K562 (cell line): ENCODE measurements at regions not wholly inside any gene's neighbourhood (a gene's known extent, or its start where the extent isn't known, plus 50 kb on each side); places are given as distances from the start of the nearest gene placed in this dataset.

Experiments
- ARID1B ChIP-seq: fragments of 450-650 bp; IDR thresholded peaks from 2 replicates; pipeline ENCODE4 v1.6.1; 2016; ENCODE audit warnings: antibody characterized with exemption, mild to moderate bottlenecking, inconsistent platforms
- ETV6 ChIP-seq, 3 experiments: fragments of 150-350 bp in 1 of 3; sonication (generic) in 1 of 3; formaldehyde crosslinking in 1 of 3; IDR thresholded peaks; 2 replicates each; pipeline versions ENCODE4 v1.6.1 to v1.8.0; 2014 to 2022; ENCODE audit warnings: borderline replicate concordance in 2 of 3, low read depth in 2 of 3, antibody characterized with exemption in 1 of 3, low read length in 1 of 3, mild to moderate bottlenecking in 1 of 3, missing genetic modification reagents in 1 of 3
- POLR2A ChIP-seq: fragments of 450-650 bp; conservative IDR thresholded peaks from 2 replicates; pipeline ENCODE4 v1.6.1; 2016
- SOX6 ChIP-seq: fragments of 450-650 bp; IDR thresholded peaks from 2 replicates; pipeline ENCODE4 v1.6.1; 2014; ENCODE audit warnings: mild to moderate bottlenecking
- TCF7L2 ChIP-seq: fragments of 150-350 bp; IDR thresholded peaks from 2 replicates; pipeline ENCODE4 v1.6.1; 2016; ENCODE audit warnings: low read depth, mild to moderate bottlenecking, low read length, moderate library complexity

DNA sequence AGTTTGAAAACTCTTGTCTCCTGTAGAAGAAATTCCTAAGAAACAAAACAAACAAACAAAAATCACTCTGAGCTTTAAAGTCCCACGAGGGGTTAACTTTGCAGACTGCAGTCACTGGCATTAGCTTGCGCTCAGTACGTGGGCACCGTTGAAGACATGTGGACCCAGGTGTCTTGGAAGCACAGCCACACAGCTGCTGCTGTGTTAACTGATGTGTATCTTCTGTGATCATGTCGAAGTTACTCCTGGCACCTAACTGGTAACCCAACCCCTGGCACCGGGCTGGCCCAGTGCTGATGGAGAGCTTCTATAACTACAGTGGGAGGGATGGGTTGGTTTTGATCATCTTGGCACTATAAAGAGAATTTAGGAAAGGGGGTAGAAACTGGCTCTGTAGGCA, 51.6 kb upstream of the FHL2 start:
- TF ChIP-seq SOX6 (no peak), TCF7L2 (no peak), ARID1B (no peak), ETV6 (IDR thresholded peaks at IDR 0.05; ENCODE audit: borderline replicate concordance in 1 of 2, low read depth in 2 of 2, low read length in 1 of 2) (no peak), ETV6 (CRISPR knock-in tag; IDR thresholded peaks at IDR 0.05; ENCODE audit: borderline replicate concordance) (no peak), POLR2A (no peak)
